Fibroblast of gingiva (primary cell): ENCODE measurements at regions not wholly inside any gene's neighbourhood (a gene's known extent, or its start where the extent isn't known, plus 50 kb on each side); places are given as distances from the start of the nearest gene placed in this dataset.
"Not testable (repeated sequence)": the region's sequence is repeated elsewhere in the genome, so short reads cannot be mapped to it uniquely, and the experiment has no call there.

ENCODE experiments used
- DNase-seq: peaks from one replicate; pipeline ENCODE4 v3.0.0-alpha.2; 2011; ENCODE audit warnings: low read depth

- not testable (repeated sequence) for DNase-seq
Observed at GRCh38 chr17:18546514-18547398, 70.2 kb downstream of the LGALS9C start.

- not testable (repeated sequence) for DNase-seq
Observed at GRCh38 chr17:18557086-18557485, 80.5 kb downstream of the LGALS9C start.

GRCh38 chr17:18563381-18564098, 80.7 kb downstream of the TBC1D28 start:
- DNase-seq: not testable (repeated sequence)

GRCh38 chr17:18564099-18564448, 80.1 kb downstream of the TBC1D28 start:
- peak; percentile 4 for DNase-seq

GRCh38 chr17:18568108-18568995, 75.8 kb downstream of the TBC1D28 start:
- DNase-seq: not testable (repeated sequence)

- not testable (repeated sequence) for DNase-seq
Observed at GRCh38 chr17:18569489-18569913, 74.7 kb downstream of the TBC1D28 start.

DNA sequence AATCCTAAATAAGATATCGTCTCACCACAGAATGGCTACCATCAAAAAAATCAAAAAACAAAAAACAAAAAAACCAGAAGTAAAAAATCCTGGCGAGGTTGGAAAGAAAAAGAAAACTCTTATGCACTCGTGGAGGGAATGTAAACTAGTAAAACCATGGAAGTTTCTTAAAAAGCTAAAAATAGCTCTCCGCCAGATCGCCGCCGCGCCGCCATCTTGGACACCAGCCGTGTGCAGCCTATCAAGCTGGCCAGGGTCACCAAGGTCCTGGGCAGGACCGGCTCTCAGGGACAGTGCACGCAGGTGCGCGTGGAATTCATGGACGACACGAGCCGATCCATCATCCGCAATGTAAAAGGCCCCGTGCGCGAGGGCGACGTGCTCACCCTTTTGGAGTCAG, 71.7 kb downstream of the TBC1D28 start:
- DNase-seq: not testable (repeated sequence)

GRCh38 chr17:18574137-18574536, 70.1 kb downstream of the TBC1D28 start:
- DNase-seq: not testable (repeated sequence)
